Calu3 (cell line): ENCODE measurements at regions not wholly inside any gene's neighbourhood (a gene's known extent, or its start where the extent isn't known, plus 50 kb on each side); places are given as distances from the start of the nearest gene placed in this dataset.

Source experiments
- BruUV-seq: library from RNA; stranded (reverse); fragments of 400-500 nt; replicated peaks from 2 replicates; lab custom pipeline; 2021; lab: Mats Ljungman, UMichigan
- CTCF ChIA-PET: fragments of 300-600 bp; sonication (Branson Sonifier 250); formaldehyde crosslinking; loops from one replicate; lab custom pipeline; 2022; ENCODE audit warnings: antibody characterized with exemption; lab: Charles Lee
- DNase-seq: peaks from one replicate; pipeline ENCODE4 v3.0.0; 2022
- H3K27ac Mint-ChIP-seq: one replicate; pipeline ENCODE4 v1.8.0; 2022; ENCODE audit warnings: mixed read lengths; ENCODE audit not compliant: unreplicated experiment
- H3K27me3 Mint-ChIP-seq: one replicate; pipeline ENCODE4 v1.8.0; 2022; ENCODE audit warnings: mixed read lengths; ENCODE audit not compliant: unreplicated experiment
- H3K36me3 Mint-ChIP-seq: one replicate; pipeline ENCODE4 v1.8.0; 2022; ENCODE audit warnings: mild to moderate bottlenecking, moderate library complexity, mixed read lengths; ENCODE audit not compliant: insufficient read depth, unreplicated experiment
- H3K4me1 Mint-ChIP-seq: one replicate; pipeline ENCODE4 v1.8.0; 2022; ENCODE audit warnings: mild to moderate bottlenecking, low read depth, mixed read lengths; ENCODE audit not compliant: unreplicated experiment
- H3K4me3 Mint-ChIP-seq: one replicate; pipeline ENCODE4 v1.8.0; 2022; ENCODE audit warnings: mild to moderate bottlenecking, low read depth, moderate library complexity, mixed read lengths; ENCODE audit not compliant: unreplicated experiment
- H3K9me3 Mint-ChIP-seq: one replicate; pipeline ENCODE4 v1.8.0; 2022; ENCODE audit warnings: low read depth, mixed read lengths; ENCODE audit not compliant: unreplicated experiment
- intact Hi-C: fragments of 100-400 bp; cut with micrococcal nuclease; formaldehyde crosslinking; loops from one replicate; pipeline ENCODE4 v1.10.0; 2022; ENCODE audit not compliant: unreplicated experiment
- TF ChIP-seq, protein P1 (sequence below): fragments of 200-600 bp; IDR thresholded peaks from one replicate; pipeline ENCODE4 v1.8.0; 2022; ENCODE audit warnings: antibody characterized with exemption; ENCODE audit not compliant: unreplicated experiment

GRCh38 chr22:42327462-42328129 lies 57.1 kb upstream of the TCF20 start:
- CTCF ChIA-PET, result no interaction called here

DNA sequence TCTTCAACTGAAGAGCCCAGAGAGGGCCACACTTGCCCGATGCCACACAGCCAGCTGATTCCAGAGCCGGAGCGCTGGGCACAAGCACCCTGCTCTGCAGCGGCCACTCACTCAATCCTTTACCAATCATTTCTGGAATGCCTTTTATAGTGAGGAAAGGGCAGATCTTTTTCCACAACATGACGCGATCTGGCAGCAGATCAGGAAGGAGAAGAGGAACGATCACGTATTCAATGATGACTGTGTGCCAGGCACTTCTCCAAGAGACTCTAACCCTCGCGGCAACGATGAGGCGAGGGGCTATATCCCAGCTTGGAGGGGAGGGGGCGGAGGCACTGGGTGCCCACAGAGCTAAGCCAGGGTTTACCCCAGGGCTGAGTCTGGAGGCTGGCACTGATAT lies 56.3 kb upstream of the TCF20 start:
- no peak for DNase-seq
- H3K4me1 Mint-ChIP-seq, result peaks cover 8% of the 10 kb centered on the region
- no peaks in the 10 kb centered on the region for H3K36me3 Mint-ChIP-seq
- no TSS peak for BruUV-seq
- CTCF ChIA-PET, result no interaction called here
- TF ChIP-seq, protein P1, sequence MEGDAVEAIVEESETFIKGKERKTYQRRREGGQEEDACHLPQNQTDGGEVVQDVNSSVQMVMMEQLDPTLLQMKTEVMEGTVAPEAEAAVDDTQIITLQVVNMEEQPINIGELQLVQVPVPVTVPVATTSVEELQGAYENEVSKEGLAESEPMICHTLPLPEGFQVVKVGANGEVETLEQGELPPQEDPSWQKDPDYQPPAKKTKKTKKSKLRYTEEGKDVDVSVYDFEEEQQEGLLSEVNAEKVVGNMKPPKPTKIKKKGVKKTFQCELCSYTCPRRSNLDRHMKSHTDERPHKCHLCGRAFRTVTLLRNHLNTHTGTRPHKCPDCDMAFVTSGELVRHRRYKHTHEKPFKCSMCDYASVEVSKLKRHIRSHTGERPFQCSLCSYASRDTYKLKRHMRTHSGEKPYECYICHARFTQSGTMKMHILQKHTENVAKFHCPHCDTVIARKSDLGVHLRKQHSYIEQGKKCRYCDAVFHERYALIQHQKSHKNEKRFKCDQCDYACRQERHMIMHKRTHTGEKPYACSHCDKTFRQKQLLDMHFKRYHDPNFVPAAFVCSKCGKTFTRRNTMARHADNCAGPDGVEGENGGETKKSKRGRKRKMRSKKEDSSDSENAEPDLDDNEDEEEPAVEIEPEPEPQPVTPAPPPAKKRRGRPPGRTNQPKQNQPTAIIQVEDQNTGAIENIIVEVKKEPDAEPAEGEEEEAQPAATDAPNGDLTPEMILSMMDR, result no peak
- H3K4me3 Mint-ChIP-seq, result no peak overlapping the region
- H3K27me3 Mint-ChIP-seq, result peaks cover 42% of the 10 kb centered on the region
- no peak overlapping the region for H3K27ac Mint-ChIP-seq
- intact Hi-C loops, result no loop called here
- no peaks in the 10 kb centered on the region for H3K9me3 Mint-ChIP-seq

More at GRCh38 chr22:42327462-42328129, 57.1 kb upstream of the TCF20 start:
- Mint-ChIP-seq H3K27me3 (peaks cover 49% of the 10 kb centered on the region), H3K36me3 (no peaks in the 10 kb centered on the region), H3K27ac (no peak overlapping the region), H3K9me3 (no peaks in the 10 kb centered on the region), H3K4me3 (no peak overlapping the region), H3K4me1 (peaks cover under 1% of the 10 kb centered on the region)
- TF ChIP-seq, protein P1, result no peak
- intact Hi-C loops, result no loop called here
- DNase-seq, result no peak
- BruUV-seq, result no TSS peak

- TF ChIP-seq, protein P1, result no peak
- no peaks in the 10 kb centered on the region for H3K9me3 Mint-ChIP-seq
- H3K27me3 Mint-ChIP-seq, result peaks cover 37% of the 10 kb centered on the region
- no peak for DNase-seq
- peaks cover 8% of the 10 kb centered on the region for H3K4me1 Mint-ChIP-seq
- no peak overlapping the region for H3K4me3 Mint-ChIP-seq
- H3K27ac Mint-ChIP-seq, result no peak overlapping the region
- CTCF ChIA-PET, result no interaction called here
- no peaks in the 10 kb centered on the region for H3K36me3 Mint-ChIP-seq
- BruUV-seq, result no TSS peak
- intact Hi-C loops, result no loop called here
These were observed 55.8 kb upstream of the TCF20 start for GRCh38 chr22:42326301-42326700.

DNA sequence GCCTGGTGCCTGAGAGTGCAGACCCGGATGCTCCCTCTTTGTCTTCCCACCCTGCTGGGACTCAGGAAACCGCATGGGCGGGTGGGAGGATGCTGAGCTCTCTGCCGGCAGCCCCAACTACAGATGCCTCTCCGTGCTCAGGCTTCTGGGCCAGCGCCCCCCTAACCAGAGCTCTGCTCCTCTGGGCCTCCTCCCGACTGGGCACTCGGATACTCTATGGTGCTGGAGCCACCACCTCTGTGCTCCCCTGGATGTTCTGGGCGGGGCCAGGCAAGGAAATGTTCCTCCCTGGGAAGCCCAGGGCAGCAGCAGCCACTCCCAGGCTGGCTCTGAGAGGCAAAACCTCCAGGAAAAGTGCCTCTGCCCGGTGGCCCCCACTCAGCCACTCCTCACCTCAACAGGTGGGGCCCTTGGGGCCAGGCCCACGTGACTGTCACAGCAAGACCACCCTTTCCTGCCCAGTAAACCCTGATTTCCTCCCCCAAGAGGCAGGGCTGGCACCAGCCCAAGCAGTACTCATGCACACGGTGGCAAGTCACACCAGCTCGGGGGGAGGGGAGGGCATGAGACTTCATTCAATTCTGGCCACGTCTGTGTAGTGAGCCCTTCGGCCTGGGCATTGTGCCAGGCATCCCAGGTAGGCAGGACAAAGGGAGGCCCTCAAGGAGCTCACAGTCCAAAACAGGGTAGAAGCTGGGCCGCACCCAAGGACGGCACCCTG lies 54.7 kb upstream of the TCF20 start:
- no peak for DNase-seq
- Mint-ChIP-seq H3K27me3 (peaks cover 25% of the 10 kb centered on the region), H3K36me3 (no peaks in the 10 kb centered on the region), H3K27ac (no peak overlapping the region), H3K4me1 (peaks cover 8% of the 10 kb centered on the region), H3K9me3 (no peaks in the 10 kb centered on the region), H3K4me3 (no peak overlapping the region)
- TF ChIP-seq, protein P1, result no peak
- intact Hi-C loops, result no loop called here
- CTCF ChIA-PET, result interaction anchor here (0.6 kb wide), 1 partner anchor 64 kb away, joined by 3 read pairs; no protein-coding TSS in a partner anchor
- BruUV-seq, result no TSS peak
